AG10803 (cell line): ENCODE measurements at regions not wholly inside any gene's neighbourhood (a gene's known extent, or its start where the extent isn't known, plus 50 kb on each side); places are given as distances from the start of the nearest gene placed in this dataset.
"Not testable (repeated sequence)": the region's sequence is repeated elsewhere in the genome, so short reads cannot be mapped to it uniquely, and the experiment has no call there.

ENCODE experiments used
- DNase-seq: peaks from one replicate; pipeline ENCODE4 v3.0.0; 2010; ENCODE audit warnings: low read depth
- H3K4me3 ChIP-seq: 2 replicates; pipeline ENCODE4 v1.5.1; 2011; ENCODE audit warnings: mild to moderate bottlenecking, low read length, control low read depth
- TF ChIP-seq, protein P1 (sequence below): conservative IDR thresholded peaks from 2 replicates; pipeline ENCODE4 v1.5.1; 2011; ENCODE audit warnings: mild to moderate bottlenecking, low read length, control low read depth, inconsistent platforms

DNA sequence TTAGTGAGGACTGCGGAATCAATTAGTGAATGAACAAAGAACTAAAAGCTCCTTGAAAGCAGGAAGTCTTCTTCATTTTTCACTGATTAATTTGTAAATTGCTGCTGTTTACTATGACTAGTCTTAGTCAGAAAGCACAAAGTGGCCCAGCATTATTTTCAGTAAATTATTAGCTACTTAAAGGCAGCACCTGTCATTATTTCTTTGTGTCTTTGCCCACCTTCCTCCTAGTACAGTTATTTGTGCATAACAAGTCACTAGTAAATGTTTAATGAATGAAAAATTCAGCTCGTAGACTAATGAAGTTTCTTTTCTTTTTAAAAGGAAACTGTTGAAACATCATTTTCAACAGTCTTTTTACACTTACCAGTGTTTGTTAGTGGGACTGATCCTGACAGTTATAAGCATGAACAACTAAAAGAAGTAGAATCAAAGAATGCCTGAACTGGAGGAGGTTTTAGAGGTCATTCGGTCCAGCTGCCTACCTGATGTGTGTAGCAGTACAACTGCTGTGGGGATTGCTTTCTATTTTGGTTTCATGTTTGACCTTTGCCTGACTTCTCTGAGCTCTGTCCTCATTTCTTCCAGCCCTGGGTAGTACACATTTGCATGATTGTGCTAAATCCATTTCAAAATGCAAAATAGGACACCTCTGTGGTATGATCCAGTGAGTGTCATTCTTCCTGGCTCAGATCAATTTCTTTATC is 140.0 kb upstream of the PHYHIPL start:
- TF ChIP-seq, protein P1, sequence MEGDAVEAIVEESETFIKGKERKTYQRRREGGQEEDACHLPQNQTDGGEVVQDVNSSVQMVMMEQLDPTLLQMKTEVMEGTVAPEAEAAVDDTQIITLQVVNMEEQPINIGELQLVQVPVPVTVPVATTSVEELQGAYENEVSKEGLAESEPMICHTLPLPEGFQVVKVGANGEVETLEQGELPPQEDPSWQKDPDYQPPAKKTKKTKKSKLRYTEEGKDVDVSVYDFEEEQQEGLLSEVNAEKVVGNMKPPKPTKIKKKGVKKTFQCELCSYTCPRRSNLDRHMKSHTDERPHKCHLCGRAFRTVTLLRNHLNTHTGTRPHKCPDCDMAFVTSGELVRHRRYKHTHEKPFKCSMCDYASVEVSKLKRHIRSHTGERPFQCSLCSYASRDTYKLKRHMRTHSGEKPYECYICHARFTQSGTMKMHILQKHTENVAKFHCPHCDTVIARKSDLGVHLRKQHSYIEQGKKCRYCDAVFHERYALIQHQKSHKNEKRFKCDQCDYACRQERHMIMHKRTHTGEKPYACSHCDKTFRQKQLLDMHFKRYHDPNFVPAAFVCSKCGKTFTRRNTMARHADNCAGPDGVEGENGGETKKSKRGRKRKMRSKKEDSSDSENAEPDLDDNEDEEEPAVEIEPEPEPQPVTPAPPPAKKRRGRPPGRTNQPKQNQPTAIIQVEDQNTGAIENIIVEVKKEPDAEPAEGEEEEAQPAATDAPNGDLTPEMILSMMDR = no peak

DNA sequence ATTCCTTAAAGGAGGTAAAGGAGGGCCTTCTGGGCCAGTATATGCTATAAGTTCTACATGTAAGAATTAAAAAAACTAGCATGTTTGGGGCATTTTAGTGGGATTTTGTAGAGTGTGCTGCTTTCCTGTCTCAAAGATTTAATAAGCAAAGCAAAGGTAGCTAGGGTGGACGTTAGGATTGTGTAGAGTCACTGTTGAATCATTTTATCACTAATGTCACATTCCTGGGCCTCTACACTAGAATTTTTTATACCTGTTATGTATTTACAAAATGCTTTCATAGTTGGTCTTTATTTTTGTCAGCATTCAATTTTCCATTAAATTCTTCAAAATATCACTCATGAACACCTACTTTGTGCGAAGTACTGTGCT is 139.4 kb upstream of the PHYHIPL start:
- no peak overlapping the region for H3K4me3 ChIP-seq
- TF ChIP-seq, protein P1 = no peak
- no peak for DNase-seq

More for the DNA sequence above, 140.0 kb upstream of the PHYHIPL start:
- no peak overlapping the region for H3K4me3 ChIP-seq
- DNase-seq = no peak

DNA sequence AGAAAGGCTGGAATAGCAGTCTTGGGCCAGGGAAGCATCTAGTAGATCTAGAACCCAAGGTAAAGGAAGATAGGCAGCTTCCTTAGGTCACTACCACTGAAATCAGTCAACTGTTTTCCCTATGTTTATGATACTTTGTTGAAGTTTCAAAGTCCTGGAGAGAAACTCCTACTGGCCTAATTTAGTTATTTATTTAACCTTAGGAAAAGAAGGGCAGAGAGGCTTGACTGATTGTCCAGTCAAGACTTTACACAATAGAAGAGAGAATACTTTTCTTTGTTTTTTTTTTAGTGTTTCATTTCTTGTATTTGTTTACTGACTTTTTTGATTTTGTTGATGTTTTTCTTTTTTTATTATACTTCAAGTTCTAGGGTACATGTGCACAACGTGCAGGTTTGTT is 138.9 kb upstream of the PHYHIPL start:
- no peak for DNase-seq
- H3K4me3 ChIP-seq = no peak overlapping the region
- TF ChIP-seq, protein P1 = no peak

DNA sequence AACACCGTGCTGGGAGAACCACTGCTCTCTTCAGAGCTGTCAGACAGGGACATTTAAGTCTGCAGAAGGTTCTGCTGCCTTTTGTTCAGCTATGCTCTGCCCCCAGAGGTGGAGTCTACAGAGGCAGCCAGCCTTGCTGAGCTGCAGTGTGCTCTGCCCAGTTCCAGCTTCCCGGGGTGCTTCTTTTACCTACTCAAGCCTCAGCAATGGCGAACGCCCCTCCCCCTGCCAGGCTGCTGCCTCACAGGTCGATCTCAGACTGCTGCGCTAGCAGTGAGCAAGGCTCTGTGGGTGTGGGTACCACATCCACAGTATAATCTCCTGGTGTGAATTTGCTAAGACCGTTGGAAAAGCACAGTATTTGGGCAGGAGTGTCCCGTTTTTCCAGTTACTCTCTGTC is 133.1 kb upstream of the PHYHIPL start:
- not testable (repeated sequence) for H3K4me3 ChIP-seq, DNase-seq

DNA sequence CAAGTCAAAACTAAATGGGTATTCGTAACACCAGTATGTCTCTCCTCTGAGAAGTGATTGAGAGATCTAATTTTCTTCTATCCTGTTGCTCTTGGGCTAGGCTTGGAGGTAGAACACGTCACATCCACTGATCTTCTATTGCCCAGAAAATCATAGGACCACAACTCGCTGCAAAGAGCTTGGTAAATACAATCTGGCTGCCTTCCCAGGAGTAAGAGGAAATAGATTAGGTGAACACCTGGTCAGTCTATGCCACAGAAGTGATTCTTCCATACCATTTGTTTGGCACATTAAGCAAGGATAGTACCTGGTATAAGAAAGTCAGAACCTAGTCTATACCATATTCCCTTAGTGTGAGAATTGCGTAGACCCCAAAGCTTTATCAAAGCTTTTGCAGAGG is 129.3 kb upstream of the PHYHIPL start:
- DNase-seq = no peak
- no peak overlapping the region for H3K4me3 ChIP-seq
- TF ChIP-seq, protein P1 = no peak

DNA sequence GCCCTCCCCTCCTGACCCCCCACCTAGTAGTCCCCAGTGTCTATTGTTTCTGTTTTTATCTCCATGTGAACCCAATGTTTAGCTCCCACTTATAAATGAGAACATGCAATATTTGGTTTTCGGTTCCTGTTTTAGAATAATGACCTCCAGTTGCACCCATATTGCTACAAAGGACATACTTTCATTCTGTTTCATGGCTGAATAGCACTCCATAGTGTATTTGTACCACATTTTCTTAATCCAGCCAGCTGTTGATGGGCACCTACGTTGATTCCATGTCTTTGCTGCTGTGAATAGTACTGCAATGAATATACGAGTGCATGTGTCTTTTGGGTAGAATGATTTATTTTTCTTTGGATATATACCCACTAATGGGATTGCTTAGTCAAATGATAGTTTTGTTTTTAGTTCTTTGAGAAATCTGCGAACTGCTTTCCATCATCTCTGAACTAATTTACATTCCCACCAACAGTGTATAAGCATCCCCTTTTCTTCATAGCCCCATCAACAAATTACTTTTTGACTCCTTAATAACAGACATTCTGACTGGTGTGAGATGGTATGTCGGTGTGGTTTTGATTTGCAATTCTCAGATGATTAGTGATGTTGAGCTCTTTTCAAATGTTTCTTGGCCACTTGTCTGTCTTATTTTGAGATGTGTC is 128.4 kb upstream of the PHYHIPL start:
- no peak overlapping the region for H3K4me3 ChIP-seq
- no peak for DNase-seq
- TF ChIP-seq, protein P1 = no peak

DNA sequence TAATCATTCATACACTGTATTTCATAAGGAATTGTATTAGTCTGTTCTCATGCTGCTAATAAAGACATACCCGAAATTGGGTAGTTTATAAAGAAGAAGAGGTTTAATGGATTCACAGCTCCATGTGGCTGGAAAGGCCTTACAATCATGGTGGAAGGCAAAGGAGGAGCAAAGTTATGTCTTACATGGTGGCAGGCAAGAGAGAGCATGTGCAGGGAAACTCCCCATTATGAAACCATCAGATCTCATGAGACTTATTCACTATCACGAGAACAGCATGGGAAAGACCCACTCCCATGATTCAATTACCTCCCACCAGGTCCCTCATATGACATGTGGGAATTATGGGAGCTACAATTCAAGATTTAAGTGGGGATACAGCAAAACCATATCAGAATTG is 122.9 kb upstream of the PHYHIPL start:
- not testable (repeated sequence) for H3K4me3 ChIP-seq, DNase-seq

DNA sequence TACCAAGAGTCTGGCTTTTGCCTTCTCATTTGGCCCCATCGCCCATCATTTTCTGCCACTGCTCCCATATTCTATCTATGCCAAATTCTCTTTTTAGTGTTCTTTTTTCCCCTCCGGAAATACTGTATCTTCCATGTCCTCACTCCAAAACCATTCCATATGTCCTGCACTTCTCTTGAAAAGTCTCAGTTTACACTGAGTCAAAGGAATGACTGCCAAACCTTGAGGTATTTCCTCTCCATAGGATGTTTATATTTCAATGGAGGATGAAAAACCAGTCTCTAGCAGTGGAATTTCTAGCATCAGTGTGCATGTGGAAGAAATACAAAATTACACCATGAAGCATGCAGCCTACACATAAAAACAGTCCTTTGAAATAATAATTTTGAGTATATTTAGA is 121.4 kb upstream of the PHYHIPL start:
- TF ChIP-seq, protein P1 = no peak
- no peak overlapping the region for H3K4me3 ChIP-seq
- DNase-seq = no peak
